Right ventricle myocardium inferior (tissue), 1 donor: ENCODE measurements at regions not wholly inside any gene's neighbourhood (a gene's known extent, or its start where the extent isn't known, plus 50 kb on each side); places are given as distances from the start of the nearest gene placed in this dataset.
"Not testable (repeated sequence)": the region's sequence is repeated elsewhere in the genome, so short reads cannot be mapped to it uniquely, and the experiment has no call there.

Experiments
- ATAC-seq: fragments of 200-7000 bp; cut with Tn5 transposase; one replicate; pipeline ENCODE4 v1.9.1; 2020; ENCODE audit warnings: mild to moderate bottlenecking, moderate library complexity
- DNase-seq: peaks from one replicate; pipeline ENCODE4 v3.0.0; 2021; ENCODE audit errors: missing footprints
- intact Hi-C: fragments of 100-400 bp; cut with DNase I; formaldehyde crosslinking; loops from one replicate; pipeline ENCODE4 v1.11.0; 2022
- donor health status: DM: no; HTN: yes; CAD: no; lungs with severe emphysema.

- ATAC-seq (no peak), DNase-seq (peak; percentile 53)
- intact Hi-C loops = loop anchor here (10.0 kb wide), 1 partner anchor 121 kb away; no protein-coding TSS in a partner anchor
These were observed 407.1 kb upstream of the MCTP2 start for GRCh38 chr15:93823971-93824913.

DNA sequence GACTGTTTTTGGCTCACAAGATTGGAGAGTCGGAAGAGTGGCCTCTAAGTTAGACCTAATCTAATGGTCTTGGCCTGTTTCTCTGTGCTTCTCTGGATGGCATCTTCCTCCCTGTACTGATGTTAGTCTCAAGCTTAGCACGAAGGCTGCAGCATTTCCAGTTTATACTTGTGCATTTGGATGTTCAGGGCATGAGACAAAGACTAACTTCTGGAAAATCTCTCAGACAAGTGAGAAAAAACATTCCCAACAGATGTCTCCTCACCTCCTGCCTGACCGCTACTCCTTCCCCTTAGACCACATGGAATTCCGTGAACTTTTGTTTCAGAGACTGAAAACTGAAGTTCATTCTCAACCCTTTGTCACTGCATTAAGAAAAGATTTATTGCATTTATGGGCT lies 410.8 kb upstream of the MCTP2 start:
- no peak for ATAC-seq
- DNase-seq = no peak

DNA sequence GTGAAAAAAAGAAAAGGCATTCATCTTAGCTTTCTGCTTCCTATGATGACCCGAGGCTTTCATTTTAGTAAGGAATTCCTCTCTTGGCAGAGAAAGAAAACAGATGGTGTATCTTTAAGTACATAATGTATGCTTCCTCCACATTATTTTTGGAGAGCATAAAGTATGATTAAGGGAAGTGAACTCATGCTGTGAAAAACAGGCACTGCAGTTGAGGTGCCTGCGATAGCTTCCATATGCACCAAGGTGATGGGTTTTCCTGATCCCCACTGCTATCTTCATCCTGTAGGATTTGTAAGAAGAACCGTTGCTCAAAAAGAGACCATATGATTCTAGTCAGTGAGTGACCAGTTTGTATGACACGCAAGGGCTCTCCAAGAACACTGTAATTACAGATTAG lies 411.5 kb upstream of the MCTP2 start:
- intact Hi-C loops = loop anchor here (10.0 kb wide), 1 partner anchor 125 kb away; no protein-coding TSS in a partner anchor
- no peak for DNase-seq
- ATAC-seq = no peak

More for the DNA sequence above, 410.8 kb upstream of the MCTP2 start:
- intact Hi-C loops = loop anchor here (10.0 kb wide), 1 partner anchor 124 kb away; no protein-coding TSS in a partner anchor

DNA sequence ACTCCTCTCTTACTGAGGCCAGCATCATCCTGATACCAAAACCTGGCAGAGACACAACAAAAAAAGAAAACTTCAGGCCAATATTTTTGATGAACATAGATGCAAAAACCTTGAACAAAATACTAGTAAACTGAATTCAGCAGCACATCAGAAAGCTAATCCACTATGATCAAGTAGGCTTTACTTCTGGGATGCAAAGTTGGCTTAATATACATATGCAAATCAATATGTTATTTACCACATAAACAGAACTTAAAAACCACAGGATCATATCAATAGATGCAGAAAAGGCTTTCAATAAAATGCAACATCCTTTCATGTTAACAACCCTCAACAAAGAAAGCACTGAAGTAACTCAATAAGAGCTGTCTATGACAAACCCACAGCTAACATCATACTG lies 414.5 kb upstream of the MCTP2 start:
- ATAC-seq = no peak
- intact Hi-C loops = no loop called here
- DNase-seq = no peak

- DNase-seq (no peak), ATAC-seq (no peak)
- intact Hi-C loops = no loop called here
These were observed 420.1 kb upstream of the MCTP2 start for GRCh38 chr15:93811305-93811704.

DNA sequence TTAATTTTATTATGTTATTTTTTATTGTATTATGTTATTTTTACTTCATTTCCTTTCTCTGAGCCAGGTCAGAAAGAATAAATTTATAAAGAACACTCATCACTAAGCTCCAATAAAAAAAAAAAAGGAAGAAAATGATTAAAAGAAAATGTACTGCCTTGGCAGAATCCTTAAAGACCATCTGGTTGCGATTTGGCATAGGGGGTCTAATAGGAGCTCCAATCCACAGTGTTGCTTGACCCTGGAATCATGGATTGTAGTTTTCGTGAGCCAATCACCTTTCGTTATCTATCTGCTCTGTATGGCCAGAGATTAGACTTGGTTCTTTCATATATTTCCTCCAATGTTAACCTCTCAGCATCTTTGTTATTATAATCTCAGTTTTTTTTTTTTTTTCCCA lies 421.8 kb upstream of the MCTP2 start:
- DNase-seq (no peak), ATAC-seq (no peak)
- intact Hi-C loops = no loop called here

GRCh38 chr15:93803421-93804152 lies 427.8 kb upstream of the MCTP2 start:
- ATAC-seq = peak; percentile 70
- intact Hi-C loops = no loop called here
- no peak for DNase-seq

- intact Hi-C loops = no loop called here
- ATAC-seq (no peak), DNase-seq (no peak)
These were observed 430.2 kb upstream of the MCTP2 start for GRCh38 chr15:93801206-93801605.

DNA sequence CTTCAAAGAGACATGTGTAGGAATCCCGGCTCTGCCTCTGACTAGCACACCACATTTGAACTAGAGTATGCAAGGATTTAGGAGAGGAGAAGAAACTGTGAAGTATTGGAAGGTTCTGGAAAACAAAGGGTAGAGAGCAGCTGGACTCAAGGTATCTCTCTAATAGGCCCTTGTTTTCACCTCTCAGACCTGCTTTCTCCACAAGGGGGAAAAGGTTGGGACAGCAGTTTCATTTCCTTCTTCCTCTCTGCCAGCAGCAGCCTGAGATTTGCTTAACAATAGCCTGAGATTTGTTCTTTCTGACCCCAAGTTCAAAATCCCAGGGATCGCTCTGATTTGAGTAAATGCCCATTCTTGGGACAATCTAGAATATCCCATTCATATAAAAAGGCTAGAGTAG lies 430.6 kb upstream of the MCTP2 start:
- no peak for DNase-seq

DNA sequence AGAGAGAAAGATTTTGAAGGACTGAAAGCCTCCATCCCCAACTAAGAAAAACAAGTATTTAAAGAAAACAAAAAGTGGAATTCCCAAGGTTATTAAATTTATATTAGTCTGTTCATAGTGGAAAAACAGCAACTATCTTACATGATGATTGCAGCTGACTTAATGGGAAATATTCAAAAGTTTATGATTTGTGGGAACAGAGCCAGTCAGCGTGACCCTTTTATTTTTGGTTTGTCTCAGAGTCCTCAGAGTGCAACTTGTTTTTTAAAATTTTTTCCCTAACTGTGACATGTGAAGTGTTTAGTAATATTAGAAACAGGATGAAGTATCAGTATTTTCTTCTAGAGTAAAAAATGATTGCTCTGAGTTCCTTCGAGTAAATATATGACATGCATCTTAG lies 441.9 kb upstream of the MCTP2 start:
- ATAC-seq = no peak
- no peak for DNase-seq
- intact Hi-C loops = no loop called here

More for the DNA sequence above, 430.6 kb upstream of the MCTP2 start:
- ATAC-seq = no peak
- intact Hi-C loops = no loop called here

DNA sequence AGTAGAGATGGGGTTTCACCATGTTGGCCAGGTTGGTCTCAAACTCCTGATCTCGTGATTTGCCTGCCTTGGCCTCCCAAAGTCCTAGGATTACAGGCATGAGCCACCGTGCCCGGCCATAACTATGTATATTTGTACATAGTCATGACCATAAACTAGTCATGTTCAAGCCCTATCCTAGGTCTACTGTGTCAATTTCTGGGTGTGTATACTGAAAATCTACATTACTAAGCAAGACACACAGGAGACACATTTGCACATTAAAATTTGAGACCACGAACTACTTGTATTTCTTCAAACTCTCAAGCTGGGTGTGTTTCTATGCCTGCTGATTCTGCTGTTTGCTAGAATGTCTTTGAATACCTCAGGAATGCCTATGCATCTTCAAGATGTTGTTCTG lies 451.3 kb upstream of the MCTP2 start:
- ATAC-seq (no peak), DNase-seq (no peak)
- intact Hi-C loops = no loop called here

GRCh38 chr15:93779341-93779740 lies 452.0 kb upstream of the MCTP2 start:
- DNase-seq (no peak), ATAC-seq (no peak)

DNA sequence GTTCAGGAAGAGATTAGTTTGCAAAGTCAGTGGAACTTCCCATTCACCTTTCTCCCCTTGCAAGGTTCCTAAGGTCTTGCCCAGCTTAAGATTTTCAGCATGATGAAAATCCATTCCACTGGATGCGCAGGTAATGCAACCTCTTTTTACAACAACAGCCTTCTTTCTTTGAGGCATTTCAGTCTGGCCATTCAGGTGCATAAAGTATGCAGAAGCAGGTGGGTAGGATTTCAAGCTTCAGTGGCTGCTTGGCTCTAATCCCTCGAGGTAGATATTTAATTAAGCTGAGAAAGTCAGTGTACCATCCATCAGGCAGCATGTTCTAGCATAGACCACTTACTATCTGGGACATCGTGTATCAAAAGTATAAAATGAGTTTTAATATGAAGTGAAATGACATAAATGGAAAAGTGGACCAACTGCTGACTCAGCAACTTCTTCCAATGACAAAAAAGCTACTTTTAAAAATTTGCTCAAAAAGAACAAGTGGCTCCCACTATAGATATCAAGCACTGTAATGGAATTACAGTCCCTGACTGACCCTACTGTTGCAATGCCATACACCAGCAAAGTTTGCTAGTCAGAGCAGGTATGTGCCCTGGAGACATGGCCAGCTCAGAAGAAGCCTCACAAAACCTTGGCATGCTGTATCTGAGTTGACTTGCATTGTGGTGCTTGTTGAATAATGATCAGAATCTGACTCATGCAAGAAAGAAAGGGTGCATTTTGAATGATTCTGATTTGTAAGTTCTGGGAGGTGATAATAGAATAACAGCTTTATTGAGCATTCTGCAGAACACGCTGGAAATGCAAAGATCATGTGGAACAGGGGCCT lies 459.9 kb upstream of the MCTP2 start:
- intact Hi-C loops = no loop called here
- no peak for ATAC-seq
- no peak for DNase-seq

More at GRCh38 chr15:93779341-93779740, 452.0 kb upstream of the MCTP2 start:
- intact Hi-C loops = no loop called here

GRCh38 chr15:93770788-93771187 lies 460.6 kb upstream of the MCTP2 start:
- no peak for ATAC-seq
- intact Hi-C loops = no loop called here
- DNase-seq = no peak

DNA sequence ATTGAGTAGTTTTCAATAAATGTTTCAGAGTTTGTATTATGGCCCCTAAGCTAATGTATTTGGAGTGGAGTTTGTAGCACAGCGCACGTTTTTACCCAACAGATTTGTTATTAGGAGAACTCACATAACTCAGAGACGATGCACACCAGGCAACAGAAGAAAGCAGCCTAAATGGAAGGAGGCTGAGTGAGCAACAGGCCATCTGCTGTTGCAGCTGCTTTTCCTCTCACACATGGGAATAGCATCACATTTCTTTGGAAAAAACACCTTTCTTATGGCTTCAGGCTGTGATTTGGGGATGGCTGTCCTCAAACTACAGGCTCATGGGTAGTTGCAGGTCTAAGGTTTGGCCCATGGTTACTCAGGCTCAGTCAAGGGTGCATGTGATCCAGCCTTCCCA lies 469.3 kb upstream of the MCTP2 start:
- DNase-seq (no peak), ATAC-seq (no peak)
- intact Hi-C loops = no loop called here

- DNase-seq = no peak
- intact Hi-C loops = no loop called here
- no peak for ATAC-seq
These were observed 471.7 kb upstream of the MCTP2 start for GRCh38 chr15:93759629-93760028.

DNA sequence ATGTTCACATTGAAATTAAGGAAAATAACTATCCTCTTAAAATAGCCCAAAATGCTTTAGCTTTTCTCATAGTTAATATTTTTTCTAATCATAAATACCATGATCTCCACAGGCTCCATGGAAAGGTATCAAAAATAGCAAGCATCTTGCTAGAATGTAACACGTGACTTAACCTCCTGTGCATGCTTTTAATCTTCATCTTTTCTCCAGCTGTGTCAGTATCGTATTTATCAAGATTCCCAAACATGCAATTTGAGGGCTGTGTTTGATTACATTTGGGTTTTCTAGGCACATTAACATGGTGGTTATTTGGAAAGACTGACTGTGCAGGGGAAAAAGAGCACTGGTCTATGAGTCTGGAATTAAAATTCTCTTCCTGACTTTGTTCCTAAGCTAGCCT lies 472.5 kb upstream of the MCTP2 start:
- intact Hi-C loops = no loop called here
- DNase-seq (no peak), ATAC-seq (no peak)

DNA sequence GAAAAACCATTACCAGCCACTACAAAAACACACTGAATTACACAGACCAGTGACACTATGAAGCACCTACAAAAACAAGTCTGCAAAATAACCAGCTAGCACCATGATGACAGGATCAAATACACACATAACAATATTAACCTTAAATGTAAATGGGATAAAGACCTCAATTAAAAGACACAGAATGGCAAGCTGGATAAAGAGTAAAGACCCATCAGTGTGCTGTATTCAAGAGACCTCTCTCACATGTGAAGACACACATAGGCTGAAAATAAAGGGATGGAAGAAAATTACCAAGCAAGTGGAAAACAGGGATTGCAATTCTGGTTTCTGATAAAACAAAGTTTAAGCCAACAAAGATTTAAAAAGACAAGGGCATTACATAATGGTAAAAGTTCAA lies 482.7 kb upstream of the MCTP2 start:
- intact Hi-C loops = no loop called here
- no peak for DNase-seq

GRCh38 chr15:93734976-93735375 lies 496.4 kb upstream of the MCTP2 start:
- intact Hi-C loops, ATAC-seq, DNase-seq: not testable (repeated sequence)

More for the DNA sequence above, 482.7 kb upstream of the MCTP2 start:
- no peak for ATAC-seq
